HepG2 (cell line): ENCODE measurements at regions not wholly inside any gene's neighbourhood (a gene's known extent, or its start where the extent isn't known, plus 50 kb on each side); places are given as distances from the start of the nearest gene placed in this dataset.

Experiments
- ATAC-seq: fragments of 200-7000 bp; cut with Tn5 transposase; 3 replicates; pipeline ENCODE4 v1.9.1; 2020; ENCODE audit warnings: mild to moderate bottlenecking, moderate library complexity
- BruUV-seq: library from RNA; stranded (reverse); fragments of 400-500 nt; replicated peaks from 2 replicates; lab custom pipeline; 2021; lab: Mats Ljungman, UMichigan
- CTCF ChIA-PET: fragments of 300-600 bp; formaldehyde crosslinking; extraction: SDS; loops from one replicate; lab custom pipeline; 2021; ENCODE audit warnings: low total read pairs, inconsistent platforms, low intra/inter-chr PET ratio; lab: Yijun Ruan, JAX
- POLR2A ChIA-PET: fragments of 350-600 bp; sonication (Branson Sonifier 250); formaldehyde crosslinking; loops from one replicate; lab custom pipeline; 2020; ENCODE audit warnings: antibody characterized with exemption, inconsistent platforms; lab: Yijun Ruan, JAX
- DNase-seq: peaks from one replicate; pipeline ENCODE4 v3.0.0-alpha.2; 2015; ENCODE audit warnings: low spot score
- FAIRE-seq: peaks from 3 replicates; lab custom pipeline; 2011; peaks lifted over from hg19 to GRCh38; lab: Jason Lieb, UNC
- H2AFZ ChIP-seq: one replicate; pipeline ENCODE4 v1.6.1; 2011; ENCODE audit warnings: low read length, inconsistent platforms
- H3K27ac ChIP-seq: fragments of 300-600 bp; 3 replicates; pipeline ENCODE4 v1.8.0; 2011; ENCODE audit warnings: mixed run types, mild to moderate bottlenecking, mixed read lengths, low read length, inconsistent platforms; ENCODE audit not compliant: insufficient read depth; ENCODE audit errors: extremely low read length
- H3K27me3 ChIP-seq, 2 experiments: fragments of 200-600 bp in 1 of 2; 2 replicates in 1 of 2; 3 replicates in 1 of 2; pipeline versions ENCODE4 v1.6.0 to v1.8.0; 2011; ENCODE audit warnings: low read length in 2 of 2, mild to moderate bottlenecking in 2 of 2, moderate library complexity in 2 of 2, inconsistent platforms in 1 of 2; ENCODE audit not compliant: insufficient read depth in 2 of 2, control insufficient read depth in 1 of 2
- H3K36me3 ChIP-seq, 2 experiments: fragments of 200-600 bp in 1 of 2; replicated peaks in 1 of 2; 2 replicates in 1 of 2; 3 replicates in 1 of 2; pipeline versions ENCODE4 v1.5.1 to v1.8.0; 2011; ENCODE audit warnings: low read length in 2 of 2, inconsistent platforms in 1 of 2; ENCODE audit not compliant: insufficient read depth in 2 of 2, control insufficient read depth in 1 of 2
- H3K4me1 ChIP-seq: 2 replicates; pipeline ENCODE4 v1.5.1; 2012; ENCODE audit warnings: low read length, inconsistent platforms; ENCODE audit not compliant: insufficient read depth
- H3K4me2 ChIP-seq: 2 replicates; pipeline ENCODE4 v1.6.0; 2011; ENCODE audit warnings: low read depth, low read length, inconsistent platforms
- H3K4me3 ChIP-seq, 3 experiments: fragments of 200-600 bp in 1 of 3; sonication (generic), shearing (Covaris generic) in 1 of 3; replicated peaks in 1 of 3; 2 replicates each; pipeline ENCODE4 v1.5.1; 2011 to 2016; ENCODE audit warnings: low read length in 3 of 3, inconsistent platforms in 2 of 3, low read depth in 2 of 3, mild to moderate bottlenecking in 2 of 3, control low read depth in 1 of 3, mixed read lengths in 1 of 3; ENCODE audit not compliant: insufficient read depth in 1 of 3
- H3K79me2 ChIP-seq: one replicate; pipeline ENCODE4 v1.6.1; 2011; ENCODE audit warnings: low read length, inconsistent platforms; ENCODE audit not compliant: insufficient read depth
- H3K9ac ChIP-seq: 2 replicates; pipeline ENCODE4 v1.6.0; 2011; ENCODE audit warnings: mild to moderate bottlenecking, low read depth, low read length, inconsistent platforms; ENCODE audit not compliant: insufficient read depth
- H3K9me3 ChIP-seq: 2 replicates; pipeline ENCODE4 v1.5.1; 2012; ENCODE audit warnings: mild to moderate bottlenecking, low read length
- H4K20me1 ChIP-seq: 2 replicates; pipeline ENCODE4 v1.6.0; 2011; ENCODE audit warnings: inconsistent platforms, mild to moderate bottlenecking, low read length, moderate library complexity; ENCODE audit not compliant: insufficient read depth
- MATR3 ChIP-seq: sonication (generic); formaldehyde crosslinking; IDR thresholded peaks from 2 replicates; pipeline ENCODE4 v1.4.0; 2020; ENCODE audit warnings: missing genetic modification reagents
- NCOA2 ChIP-seq: sonication (generic); formaldehyde crosslinking; IDR thresholded peaks from 2 replicates; pipeline ENCODE4 v1.8.0; 2022; ENCODE audit warnings: inconsistent platforms
- SMYD3 ChIP-seq: sonication (generic); formaldehyde crosslinking; IDR thresholded peaks from 2 replicates; pipeline ENCODE4 v1.8.1; 2023; ENCODE audit warnings: mild to moderate bottlenecking, missing genetic modification reagents
- TP53 ChIP-seq: sonication (generic); formaldehyde crosslinking; conservative IDR thresholded peaks from 2 replicates; pipeline ENCODE4 v1.4.0; 2020; ENCODE audit warnings: missing genetic modification reagents
- XBP1 ChIP-seq: sonication (generic); formaldehyde crosslinking; IDR thresholded peaks from 2 replicates; pipeline ENCODE4 v1.5.0; 2020; ENCODE audit warnings: missing genetic modification reagents
- ZBTB7B ChIP-seq: sonication (generic); formaldehyde crosslinking; IDR thresholded peaks from 2 replicates; pipeline ENCODE4 v1.4.0; 2020; ENCODE audit warnings: missing genetic modification reagents
- WGBS: methylation state at CpG from one replicate; pipeline ENCODE4 v1.1.6; 2017; ENCODE audit warnings: low lambda C conversion rate; 5-methylcytosine and 5-hydroxymethylcytosine counted together
- in situ Hi-C: cut with HindIII; loops from 2 replicates; pipeline ENCODE4 v1.10.0; 2017; ENCODE audit warnings: low pct_unique_long_range_greater_than_20kb; ENCODE audit not compliant: extremely low pct_ligation_motif_present
- intact Hi-C: fragments of 100-400 bp; cut with micrococcal nuclease; formaldehyde crosslinking; loops from one replicate; pipeline ENCODE4 v1.10.0; 2022; ENCODE audit not compliant: unreplicated experiment
- TF ChIP-seq, protein P1 (sequence below): sonication (generic); formaldehyde crosslinking; IDR thresholded peaks from 2 replicates; pipeline ENCODE4 v1.4.0; 2020; ENCODE audit warnings: missing genetic modification reagents

DNA sequence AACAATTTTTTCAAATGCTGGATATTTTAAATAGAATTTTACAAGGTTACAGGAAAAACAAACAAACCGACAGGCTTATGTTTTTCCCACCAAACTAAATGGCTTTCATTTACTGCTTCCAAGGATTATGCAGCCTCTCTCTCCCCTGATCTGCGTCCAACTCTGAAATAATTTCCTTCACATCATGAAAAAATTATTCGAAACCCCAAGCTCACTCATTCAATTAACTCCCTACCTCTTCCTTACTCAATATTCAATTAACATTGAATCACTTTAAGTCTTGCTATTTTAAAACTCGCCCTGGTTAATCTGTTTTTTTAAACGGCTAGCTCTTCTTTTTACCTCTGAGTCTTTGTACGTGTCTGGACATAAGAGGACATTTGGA is 336.2 kb downstream of the AGTPBP1 start:
- no peak for TF ChIP-seq NCOA2 (CRISPR knock-in tag)
- TF ChIP-seq TP53 (CRISPR knock-in tag): no peak
- no peak for TF ChIP-seq MATR3 (CRISPR knock-in tag)
- TF ChIP-seq, protein P1, sequence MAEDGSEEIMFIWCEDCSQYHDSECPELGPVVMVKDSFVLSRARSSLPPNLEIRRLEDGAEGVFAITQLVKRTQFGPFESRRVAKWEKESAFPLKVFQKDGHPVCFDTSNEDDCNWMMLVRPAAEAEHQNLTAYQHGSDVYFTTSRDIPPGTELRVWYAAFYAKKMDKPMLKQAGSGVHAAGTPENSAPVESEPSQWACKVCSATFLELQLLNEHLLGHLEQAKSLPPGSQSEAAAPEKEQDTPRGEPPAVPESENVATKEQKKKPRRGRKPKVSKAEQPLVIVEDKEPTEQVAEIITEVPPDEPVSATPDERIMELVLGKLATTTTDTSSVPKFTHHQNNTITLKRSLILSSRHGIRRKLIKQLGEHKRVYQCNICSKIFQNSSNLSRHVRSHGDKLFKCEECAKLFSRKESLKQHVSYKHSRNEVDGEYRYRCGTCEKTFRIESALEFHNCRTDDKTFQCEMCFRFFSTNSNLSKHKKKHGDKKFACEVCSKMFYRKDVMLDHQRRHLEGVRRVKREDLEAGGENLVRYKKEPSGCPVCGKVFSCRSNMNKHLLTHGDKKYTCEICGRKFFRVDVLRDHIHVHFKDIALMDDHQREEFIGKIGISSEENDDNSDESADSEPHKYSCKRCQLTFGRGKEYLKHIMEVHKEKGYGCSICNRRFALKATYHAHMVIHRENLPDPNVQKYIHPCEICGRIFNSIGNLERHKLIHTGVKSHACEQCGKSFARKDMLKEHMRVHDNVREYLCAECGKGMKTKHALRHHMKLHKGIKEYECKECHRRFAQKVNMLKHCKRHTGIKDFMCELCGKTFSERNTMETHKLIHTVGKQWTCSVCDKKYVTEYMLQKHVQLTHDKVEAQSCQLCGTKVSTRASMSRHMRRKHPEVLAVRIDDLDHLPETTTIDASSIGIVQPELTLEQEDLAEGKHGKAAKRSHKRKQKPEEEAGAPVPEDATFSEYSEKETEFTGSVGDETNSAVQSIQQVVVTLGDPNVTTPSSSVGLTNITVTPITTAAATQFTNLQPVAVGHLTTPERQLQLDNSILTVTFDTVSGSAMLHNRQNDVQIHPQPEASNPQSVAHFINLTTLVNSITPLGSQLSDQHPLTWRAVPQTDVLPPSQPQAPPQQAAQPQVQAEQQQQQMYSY: no peak
- no peak for TF ChIP-seq ZBTB7B (CRISPR knock-in tag)
- no peak for TF ChIP-seq SMYD3 (CRISPR knock-in tag)
- TF ChIP-seq XBP1 (CRISPR knock-in tag): no peak
- Histone ChIP-seq H3K36me3 (no peaks in the 10 kb centered on the region), H3K9ac (no peak overlapping the region), H3K79me2 (no peaks in the 10 kb centered on the region), H2AFZ (no peak overlapping the region), H4K20me1 (no peaks in the 10 kb centered on the region), H3K4me1 (0 out of 2 replicates have a peak, but pooled peaks cover 5% of the 10 kb centered on the region), H3K27ac (no peak overlapping the region), H3K4me2 (no peak overlapping the region), H3K4me3 (no peak overlapping the region), H3K9me3 (no peaks in the 10 kb centered on the region), H3K27me3 (peaks cover 1 to 12% of the 10 kb centered on the region in 2 experiments; a peak in 2 of 5 replicates)
- intact Hi-C loops (no loop called here), in situ Hi-C loops (no loop called here)
- ATAC-seq: no peak
- POLR2A ChIA-PET: no interaction called here
- BruUV-seq: no TSS peak
- 19% methylated on average over 6 of the region's 6 CpGs for WGBS
- FAIRE-seq: no peak
- DNase-seq: no peak
- CTCF ChIA-PET: no interaction called here
